NCI-H2227 (cell line): ENCODE measurements at regions not wholly inside any gene's neighbourhood (a gene's known extent, or its start where the extent isn't known, plus 50 kb on each side); places are given as distances from the start of the nearest gene placed in this dataset.
"Not testable (repeated sequence)": the region's sequence is repeated elsewhere in the genome, so short reads cannot be mapped to it uniquely, and the experiment has no call there.

Experiments
- DNase-seq: peaks from one replicate; lab custom pipeline; 2025; ENCODE audit not compliant: unreplicated experiment; lab: John Stamatoyannopoulos, UW

DNA sequence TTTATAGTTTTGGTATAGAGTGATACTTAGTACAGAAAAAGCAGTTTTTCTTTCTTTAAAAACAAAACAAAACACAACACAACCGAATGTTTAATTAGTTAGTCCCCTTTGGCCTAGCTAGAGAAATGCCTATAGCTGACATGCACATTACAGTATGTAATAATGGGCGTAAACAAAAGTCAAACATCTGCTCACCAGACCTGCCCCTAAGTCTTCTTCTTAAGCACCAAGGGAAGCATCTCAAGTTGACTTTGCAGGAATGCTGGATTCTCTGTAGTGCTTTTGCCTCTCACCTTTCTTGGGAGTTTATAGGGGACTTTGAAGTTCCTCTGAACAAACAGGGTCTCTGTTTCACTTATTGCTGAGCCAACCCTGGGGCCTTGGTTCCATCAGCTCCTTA, 143.7 kb downstream of the TM2D1 start:
- DNase-seq: no peak

DNA sequence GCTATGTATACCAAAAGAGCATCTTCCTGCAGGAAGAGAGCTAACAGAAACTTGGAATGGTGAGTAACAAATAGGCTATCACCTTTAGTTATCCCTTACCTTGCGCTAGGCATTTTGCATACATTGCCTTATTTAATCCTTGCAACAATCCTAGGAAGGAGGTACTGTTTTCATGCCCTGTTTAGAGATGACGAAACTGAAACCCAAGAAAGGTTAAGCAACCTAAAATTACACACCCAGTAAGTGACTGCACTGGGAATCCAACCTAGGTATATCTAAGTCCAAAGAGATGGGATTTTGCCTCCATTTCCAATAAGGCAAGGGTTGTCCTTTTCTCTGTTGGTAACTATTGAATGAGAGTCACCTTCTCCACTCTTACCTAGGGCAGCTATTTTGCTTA, 144.5 kb downstream of the TM2D1 start:
- DNase-seq: no peak

DNA sequence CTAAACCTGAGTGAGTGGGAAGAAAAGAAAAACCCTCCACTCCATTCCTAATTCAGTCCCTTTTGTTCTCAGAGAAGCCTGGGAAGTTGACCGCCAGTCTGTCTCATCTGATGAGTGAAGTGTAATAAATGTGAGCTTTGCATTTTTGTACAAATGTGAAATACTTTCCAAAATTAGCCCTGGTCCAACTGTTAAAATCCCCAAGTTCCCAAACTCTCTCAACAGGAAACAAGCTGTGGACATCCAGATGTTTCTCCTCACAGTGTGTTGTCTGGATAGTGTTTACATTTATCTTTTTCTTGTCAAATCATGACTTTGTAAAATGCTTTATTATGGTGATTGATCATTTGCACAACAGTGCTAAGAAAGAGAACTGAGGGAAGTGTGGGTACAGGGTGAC, 145.1 kb downstream of the TM2D1 start:
- DNase-seq: no peak

DNA sequence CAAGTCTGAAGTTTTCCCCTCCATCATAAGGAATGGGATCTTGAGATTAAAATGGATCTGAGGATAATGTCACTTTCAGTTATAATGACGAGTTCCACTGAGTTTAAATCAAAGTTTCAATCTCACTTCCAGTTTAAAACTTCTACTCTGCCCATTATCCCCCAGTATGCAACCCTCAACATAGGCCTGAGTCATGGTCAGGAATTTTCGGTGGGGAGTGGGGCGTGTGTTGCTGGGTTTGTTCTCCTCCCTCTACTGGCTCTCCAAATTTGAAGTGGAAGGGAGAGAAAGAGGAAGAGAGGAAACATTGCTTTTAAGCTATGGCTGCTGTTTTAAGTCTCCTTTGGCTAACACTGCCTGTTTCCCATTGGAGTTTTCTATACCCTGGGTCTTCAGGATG, 152.9 kb downstream of the TM2D1 start:
- no peak for DNase-seq

DNA sequence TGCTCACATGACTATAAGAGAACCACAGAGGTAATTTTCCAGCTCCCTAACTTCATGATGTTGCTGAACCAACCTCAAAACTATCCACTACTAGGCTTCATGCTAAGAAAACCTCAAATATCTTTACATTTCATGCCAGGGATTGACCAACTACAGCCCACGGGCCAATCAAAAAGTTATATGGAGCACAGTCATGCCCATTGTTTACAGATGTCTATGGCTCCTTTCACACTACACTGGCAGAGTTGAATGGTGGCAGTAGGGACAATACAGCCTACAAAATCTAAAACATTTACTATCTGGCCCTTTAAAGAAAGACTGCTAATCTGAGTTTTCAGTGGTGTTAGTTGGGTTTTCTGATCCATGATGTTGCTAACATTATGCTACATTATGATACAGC, 154.8 kb downstream of the TM2D1 start:
- DNase-seq: no peak

DNA sequence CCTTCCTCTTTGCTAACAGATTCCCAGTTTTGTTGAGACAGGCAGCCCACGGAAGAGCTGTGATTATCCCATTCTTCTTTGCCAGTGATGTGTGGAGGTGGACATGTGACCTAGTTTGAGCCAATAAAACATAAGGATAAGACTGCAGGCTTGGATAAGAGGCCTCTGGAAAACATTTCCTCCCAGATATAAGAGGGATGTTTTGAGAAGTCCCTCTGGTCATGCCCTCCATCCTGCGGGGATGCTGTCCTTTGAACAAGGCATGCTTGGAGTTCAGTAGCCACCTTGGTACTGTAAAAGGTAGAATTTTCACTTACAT, 155.7 kb downstream of the TM2D1 start:
- DNase-seq: peak; percentile 32

DNA sequence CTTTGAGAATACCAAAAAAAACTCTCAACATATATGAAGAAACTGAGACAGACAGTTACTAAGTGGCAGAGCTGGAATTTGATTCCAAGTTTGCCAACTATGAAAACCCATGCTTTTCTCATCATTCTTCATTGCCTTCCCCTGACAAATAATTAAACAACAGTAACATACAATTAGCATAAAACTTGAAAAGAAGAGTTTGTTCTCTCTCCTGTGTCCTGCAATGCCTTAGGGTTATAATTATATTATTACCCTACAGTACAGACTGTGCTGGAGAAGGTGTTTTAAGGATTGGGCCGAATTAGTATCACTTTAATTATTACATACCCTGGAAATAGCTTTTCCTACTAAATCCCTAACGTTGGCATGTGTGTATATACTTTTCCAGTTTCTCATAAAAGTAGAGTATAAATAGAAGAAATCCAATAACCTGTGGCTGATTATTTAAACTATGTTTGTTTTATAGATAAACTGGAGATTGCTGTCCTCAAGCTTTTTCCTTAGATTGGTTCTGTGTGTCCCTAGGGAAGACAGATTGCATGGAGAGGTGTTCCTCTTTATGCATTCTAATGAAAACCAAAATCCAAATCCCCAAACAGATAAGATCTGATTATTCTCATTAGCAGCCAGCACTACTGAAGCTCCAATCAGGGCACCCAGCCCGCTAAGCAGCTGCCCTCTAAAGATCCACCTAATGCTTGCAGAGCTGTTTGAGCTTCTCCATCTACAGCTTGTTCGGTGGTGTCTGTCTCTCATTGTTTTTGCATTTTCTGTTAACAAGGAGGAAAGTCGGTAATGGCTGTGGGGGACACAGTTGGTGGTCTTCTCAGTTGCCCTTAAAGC, 156.3 kb downstream of the TM2D1 start:
- no peak for DNase-seq

DNA sequence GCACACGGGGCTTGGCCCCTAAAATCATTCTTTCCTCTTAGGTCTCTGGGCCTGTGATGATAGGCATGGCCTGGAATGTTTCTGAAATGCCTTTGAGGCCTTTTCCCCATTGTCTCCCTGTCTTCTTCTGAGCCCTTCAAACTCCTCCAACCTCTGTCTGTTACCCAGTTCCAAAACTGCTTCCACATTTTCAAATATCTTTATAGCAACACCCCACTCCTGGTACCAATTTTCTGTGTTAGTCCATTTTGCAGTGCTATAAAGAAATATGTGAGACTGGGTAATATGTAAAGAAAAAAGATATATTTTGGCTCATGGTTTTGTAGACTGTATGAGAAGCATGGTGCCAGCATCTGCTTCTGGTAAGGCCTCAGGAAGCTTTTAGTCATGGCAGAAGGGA, 158.8 kb downstream of the TM2D1 start:
- DNase-seq: no peak

DNA sequence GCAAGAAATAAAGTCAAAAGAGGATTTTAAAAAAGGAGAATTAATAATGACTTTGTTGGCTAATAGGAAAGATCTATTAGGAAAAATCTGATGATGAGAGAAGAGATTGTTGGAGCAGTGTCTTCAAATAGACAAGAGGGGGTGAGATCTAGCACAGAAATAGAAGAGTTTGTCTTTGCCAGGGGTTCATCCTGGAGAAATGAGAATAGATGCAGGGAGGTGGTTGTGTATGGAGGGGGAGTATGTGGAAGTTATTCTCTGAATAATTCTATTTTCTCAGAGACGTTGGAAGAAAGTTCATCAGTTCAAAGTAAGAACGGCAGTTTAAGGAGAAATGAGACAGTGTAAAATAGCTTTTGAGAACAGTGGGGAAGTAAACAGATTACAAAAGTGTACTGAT, 161.3 kb downstream of the TM2D1 start:
- no peak for DNase-seq

DNA sequence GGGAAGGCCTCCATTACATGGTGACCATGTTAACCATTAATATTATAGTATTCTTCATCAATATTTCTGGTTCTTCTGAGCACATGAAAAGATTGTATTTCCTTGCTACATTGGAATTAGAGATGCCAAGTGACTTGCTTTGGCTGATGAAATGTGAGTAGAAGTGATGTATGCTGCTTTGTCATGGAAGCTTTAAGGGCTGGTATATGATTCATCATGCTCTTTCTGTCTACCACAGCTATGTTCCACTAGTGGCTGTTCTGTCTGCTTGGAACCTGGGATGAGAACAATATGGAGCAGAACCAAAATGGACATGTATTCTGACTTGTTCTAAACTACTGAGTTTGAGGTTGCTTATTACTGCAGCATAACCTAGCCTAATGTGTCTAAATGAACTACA, 163.3 kb downstream of the TM2D1 start:
- no peak for DNase-seq

DNA sequence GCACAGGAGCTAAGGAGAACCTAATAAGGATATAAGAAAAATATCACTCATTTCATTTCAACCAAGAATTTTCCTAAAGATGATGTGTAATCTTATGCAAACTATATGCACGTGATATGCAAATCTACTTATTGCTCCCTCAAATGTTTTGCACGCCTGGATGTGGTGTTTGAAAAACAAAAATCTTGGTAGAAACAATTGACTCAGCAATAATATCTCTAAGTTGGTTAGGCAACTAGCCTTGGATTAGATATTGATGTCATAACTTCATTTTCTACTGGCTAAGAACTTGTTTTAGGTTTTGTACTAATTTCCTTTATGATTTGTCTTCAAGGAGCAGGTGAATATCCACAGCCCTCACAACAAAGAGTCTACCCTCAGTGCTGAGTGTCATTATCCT, 164.6 kb downstream of the TM2D1 start:
- no peak for DNase-seq

DNA sequence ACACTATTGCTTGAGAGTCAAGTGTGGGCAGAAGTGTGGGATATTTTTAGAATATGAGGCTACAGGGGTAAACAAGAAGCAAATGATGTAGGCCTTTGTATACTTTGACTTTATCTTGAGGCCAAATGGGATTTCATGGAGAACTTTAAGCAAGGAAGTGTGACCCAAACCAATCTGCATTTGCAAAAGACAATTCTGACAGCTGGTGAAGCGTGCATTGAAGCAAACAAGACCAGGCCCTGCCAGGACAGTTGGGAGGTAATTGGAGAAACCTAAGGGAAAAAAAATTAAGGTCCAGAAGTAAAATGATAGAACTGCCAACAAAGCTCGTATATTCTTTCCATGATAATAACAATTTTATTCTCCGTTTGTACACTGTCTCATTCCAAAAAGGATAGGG, 168.3 kb downstream of the TM2D1 start:
- DNase-seq: no peak

DNA sequence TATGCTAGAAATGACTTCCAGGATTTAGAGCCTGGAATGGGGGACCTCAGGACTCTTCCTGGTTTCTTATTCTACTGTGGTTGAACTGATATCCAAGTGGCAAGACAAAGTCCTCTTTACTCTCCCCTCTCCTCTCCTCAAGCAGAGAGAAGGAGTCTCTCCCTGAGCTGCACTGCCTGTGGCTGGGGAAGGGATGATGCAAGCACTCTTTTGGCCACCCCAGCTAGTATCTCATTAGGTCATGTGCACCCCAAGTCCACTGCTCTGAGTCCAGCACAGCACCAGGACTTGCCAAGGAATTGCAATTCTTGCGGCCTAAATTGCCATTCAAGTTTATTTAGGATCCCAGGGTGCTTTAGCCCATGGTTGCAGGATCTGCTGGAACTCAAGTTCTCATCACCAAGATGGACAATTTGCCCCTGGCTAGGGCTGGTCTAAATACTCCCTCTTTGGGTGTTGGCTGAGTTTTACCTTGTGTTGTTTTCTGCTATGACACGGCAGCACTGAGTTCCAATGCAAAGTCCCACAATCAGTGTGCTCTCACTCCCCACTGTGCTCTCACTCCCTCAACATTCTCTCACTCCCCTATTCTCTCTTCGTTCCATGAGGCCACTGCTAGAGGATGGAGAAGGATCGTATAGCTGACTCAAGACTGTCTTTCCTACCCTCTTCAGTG, 172.2 kb downstream of the TM2D1 start:
- no peak for DNase-seq

DNA sequence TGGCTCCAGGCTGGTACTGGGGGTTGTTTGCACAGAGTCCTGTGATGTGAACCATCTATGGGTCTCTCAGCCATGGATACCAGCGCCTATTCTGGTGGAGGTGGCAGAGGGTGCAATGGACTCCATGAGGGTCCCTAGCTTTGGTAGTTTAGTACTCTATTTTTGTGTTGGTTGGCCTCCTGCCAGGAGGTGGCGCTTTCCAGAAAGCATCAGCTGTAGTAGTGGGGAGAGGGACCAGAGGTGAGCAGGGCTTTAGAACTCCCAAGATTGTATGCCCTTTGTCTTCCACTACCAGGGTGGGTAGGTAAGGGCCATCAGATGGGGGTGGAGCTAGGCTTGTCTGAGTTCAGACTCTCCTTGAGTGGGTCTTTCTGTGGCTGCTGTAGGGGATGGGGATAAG, 177.6 kb downstream of the TM2D1 start:
- not testable (repeated sequence) for DNase-seq

DNA sequence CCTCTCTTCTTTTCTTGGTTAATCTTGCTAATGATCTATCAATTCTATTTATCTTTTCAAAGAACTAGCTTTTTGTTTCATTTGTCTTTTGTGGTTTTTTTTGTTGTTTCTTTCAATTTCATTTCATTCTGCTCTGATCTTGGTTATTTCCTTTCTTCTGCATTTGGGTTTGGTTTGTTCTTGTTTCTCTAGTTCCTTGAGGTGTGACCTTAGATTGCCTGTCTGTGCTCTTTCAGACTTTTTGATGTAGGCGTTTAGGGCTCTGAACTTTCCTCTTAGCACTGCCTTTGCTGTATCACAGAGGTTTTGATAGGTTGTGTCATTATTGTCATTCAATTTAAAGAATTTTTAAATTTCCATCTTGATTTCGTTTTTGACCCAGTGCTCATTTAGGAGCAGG, 180.1 kb downstream of the TM2D1 start:
- DNase-seq: not testable (repeated sequence)

DNA sequence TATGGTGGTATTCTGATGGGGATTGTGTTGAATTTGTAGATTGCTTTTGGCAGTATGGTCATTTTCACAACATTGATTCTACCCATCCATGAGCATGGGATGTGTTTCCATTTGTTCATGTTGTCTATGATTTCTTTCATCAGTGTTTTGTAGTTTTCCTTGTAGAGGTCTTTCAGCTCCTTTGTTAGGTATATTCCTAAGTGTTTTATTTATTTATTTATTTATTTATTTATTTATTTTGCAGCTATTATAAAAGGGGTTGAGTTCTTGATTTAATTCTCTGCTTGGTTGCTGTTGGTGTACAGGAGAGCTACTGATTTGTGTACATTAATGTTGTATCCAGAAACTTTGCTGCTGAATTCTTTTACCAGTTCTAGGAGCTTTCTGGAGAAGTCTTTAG, 181.4 kb downstream of the TM2D1 start:
- DNase-seq: not testable (repeated sequence)

DNA sequence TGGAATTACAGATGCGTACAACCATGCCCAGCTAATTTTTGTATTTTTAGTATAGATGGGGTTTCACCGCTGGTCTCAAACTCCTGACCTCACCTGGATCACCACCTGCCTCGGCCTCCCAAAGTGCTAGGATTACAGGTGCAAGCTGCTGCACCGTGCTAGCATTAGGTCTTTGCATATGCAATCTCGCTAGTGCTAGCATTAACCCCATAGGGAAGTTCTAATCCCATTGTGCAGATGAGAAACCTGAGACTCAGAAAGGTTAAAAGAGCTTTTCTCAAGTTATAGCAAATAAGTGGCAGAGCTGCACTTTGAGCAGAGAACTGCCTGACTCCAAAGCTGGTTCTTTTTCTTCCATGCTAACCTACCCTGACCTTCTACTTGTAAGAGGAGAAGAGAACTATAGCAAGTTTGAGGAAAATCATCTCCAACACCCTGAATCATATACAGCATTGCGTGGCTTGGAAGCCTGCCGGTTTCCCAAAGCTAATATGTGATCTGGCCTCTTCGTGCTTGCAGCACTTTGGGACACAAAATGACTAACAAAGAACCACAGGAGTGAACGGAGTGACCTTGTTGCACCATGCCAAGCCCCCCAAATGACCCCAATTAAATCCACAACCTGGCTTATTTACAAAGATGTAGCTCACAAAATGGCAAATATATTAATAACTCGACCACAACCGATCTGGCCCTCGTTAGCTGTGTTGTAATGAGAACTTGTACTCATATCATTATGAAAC, 185.1 kb downstream of the TM2D1 start:
- DNase-seq: no peak

DNA sequence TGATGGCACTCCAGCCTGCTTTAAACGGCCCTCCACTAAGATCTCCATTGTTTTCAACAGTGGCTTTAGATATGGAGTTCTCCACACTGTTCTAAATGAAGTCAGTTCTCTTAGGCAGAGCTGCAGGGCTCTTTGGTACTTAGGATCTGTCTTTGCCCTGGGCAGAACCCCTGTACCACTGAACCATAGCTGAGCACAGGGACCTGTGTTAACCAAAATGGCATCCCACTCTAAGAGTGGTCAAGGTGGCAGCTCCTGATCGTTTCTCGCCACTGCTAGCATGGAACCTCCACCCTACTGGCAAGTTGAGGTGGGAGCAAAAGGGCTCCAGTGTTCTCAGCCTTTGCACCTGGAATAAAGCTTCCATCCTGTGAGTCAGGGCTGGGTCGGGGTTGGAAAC, 186.7 kb downstream of the TM2D1 start:
- no peak for DNase-seq

DNA sequence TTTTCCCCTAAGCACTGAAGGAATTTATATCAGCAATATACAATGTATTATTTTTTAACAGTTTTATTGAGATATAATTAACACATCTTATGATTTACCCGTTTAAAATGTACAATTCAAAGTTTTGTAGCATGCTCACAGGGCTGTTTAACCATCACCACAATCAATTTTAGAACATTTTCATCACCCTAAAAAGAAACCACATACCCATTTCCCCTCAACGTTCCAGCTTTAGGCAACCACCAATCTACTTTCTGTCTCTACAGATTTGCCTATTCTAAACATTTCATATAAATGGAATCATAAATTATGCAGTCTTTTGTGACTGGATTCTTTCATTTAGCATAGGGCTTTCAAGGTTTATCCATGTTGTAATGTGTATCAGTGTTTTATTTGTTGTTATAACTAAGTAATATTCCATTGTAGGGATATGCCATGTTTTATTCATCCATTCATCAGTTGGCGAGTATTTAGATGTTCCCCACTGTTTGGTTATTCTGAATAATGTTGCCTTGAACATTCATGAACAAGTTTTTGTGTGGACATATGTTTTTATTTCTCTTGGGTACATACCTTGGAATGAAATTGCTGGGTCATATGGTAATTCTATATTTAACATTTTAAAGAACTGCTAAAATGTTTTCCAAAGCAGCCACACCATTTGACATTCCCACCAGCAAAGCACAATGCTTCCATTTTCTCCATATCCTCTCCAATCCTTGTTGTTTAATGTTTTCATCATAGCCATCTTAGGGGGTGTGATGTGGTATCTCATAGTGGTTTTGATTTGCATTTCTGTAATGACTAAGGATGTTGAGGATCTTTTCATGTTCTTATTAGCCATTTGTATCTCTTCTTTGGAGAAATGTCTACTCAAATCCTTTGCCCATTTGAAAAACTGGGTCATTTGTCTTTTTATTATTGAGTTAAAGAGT, 188.5 kb downstream of the TM2D1 start:
- no peak for DNase-seq

DNA sequence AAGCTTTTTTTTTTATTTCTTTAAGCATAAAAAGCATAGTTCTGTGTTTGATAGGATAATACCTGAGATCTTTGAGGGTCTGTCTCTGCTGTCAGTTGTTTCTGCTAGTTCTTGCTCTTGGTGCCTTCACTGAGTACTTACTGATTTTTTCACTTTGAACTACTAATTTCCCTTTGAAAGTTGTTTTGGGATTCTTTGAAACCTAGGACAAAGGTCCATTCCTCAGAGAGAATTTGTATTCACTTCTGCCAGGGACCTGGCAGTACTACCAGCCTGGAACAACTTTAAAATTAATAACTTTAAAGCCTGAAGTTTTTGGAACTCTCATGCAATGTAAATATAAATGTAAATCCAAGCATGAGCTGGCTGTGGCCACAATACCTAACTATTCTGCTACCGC, 190.1 kb downstream of the TM2D1 start:
- DNase-seq: no peak

DNA sequence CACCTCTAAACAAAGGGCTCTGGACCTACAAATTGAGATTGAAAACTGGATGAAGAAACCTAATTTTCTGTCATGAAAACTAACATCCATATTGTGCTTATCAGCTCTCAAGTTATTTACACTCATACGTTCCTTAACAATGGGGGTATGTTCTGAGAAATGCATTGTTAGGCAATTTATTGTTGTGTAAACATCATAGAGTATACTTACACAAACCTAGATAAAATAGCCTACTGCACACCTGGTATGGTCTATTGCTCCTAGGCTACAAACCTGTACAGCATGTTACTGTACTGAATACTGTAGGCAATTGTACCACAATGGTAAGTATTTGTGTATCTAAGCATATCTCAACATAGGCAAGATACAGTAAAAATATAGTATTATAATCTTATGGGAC, 191.4 kb downstream of the TM2D1 start:
- no peak for DNase-seq
